GM18858 (cell line): ENCODE measurements at regions not wholly inside any gene's neighbourhood (a gene's known extent, or its start where the extent isn't known, plus 50 kb on each side); places are given as distances from the start of the nearest gene placed in this dataset.

Source experiments
- ATAC-seq: cut with Tn5 transposase; IDR thresholded peaks from one replicate; pipeline ENCODE4 v1.9.1; 2021; ENCODE audit not compliant: unreplicated experiment

GRCh38 chr17:36885771-36886377 is 51.4 kb upstream of the LHX1 start:
- no peak for ATAC-seq
